MM.1S (cell line): ENCODE measurements at regions not wholly inside any gene's neighbourhood (a gene's known extent, or its start where the extent isn't known, plus 50 kb on each side); places are given as distances from the start of the nearest gene placed in this dataset.

Experiments
- DNase-seq: peaks from one replicate; pipeline ENCODE4 v3.0.0-alpha.2; 2015
- H2AFZ ChIP-seq: fragments of 300-600 bp; sonication (generic); 2 replicates; pipeline ENCODE4 v1.6.0; 2016; ENCODE audit warnings: antibody characterized with exemption, low read length
- H3F3A ChIP-seq: fragments of 300-600 bp; sonication (generic); 2 replicates; pipeline ENCODE4 v1.6.1; 2016; ENCODE audit warnings: mild to moderate bottlenecking, antibody characterized with exemption, low read length, moderate library complexity, mixed read lengths; ENCODE audit not compliant: insufficient read depth
- H3K27ac ChIP-seq: fragments of 300-600 bp; sonication (generic); 2 replicates; pipeline ENCODE4 v1.5.1; 2016; ENCODE audit warnings: mild to moderate bottlenecking, low read length
- H3K27me3 ChIP-seq: fragments of 300-600 bp; sonication (generic); replicated peaks from 2 replicates; pipeline ENCODE4 v1.6.0; 2016; ENCODE audit warnings: low read length; ENCODE audit not compliant: insufficient read depth
- H3K36me3 ChIP-seq: fragments of 300-600 bp; sonication (generic); replicated peaks from 2 replicates; pipeline ENCODE4 v1.6.1; 2016; ENCODE audit warnings: mild to moderate bottlenecking, low read length, mixed read lengths; ENCODE audit not compliant: insufficient read depth
- H3K4me1 ChIP-seq: fragments of 300-600 bp; sonication (generic); 2 replicates; pipeline ENCODE4 v1.6.1; 2016; ENCODE audit warnings: low read length, mixed read lengths
- H3K4me2 ChIP-seq: fragments of 300-600 bp; sonication (generic); 2 replicates; pipeline ENCODE4 v1.6.0; 2016; ENCODE audit warnings: low read depth, low read length
- H3K4me3 ChIP-seq: fragments of 300-600 bp; sonication (generic); 2 replicates; pipeline ENCODE4 v1.5.1; 2016; ENCODE audit warnings: low read length, mixed read lengths
- H3K79me2 ChIP-seq: fragments of 300-600 bp; sonication (generic); 2 replicates; pipeline ENCODE4 v1.6.1; 2016; ENCODE audit warnings: mixed run types, low read length, mixed read lengths
- H3K9ac ChIP-seq: fragments of 300-600 bp; sonication (generic); 2 replicates; pipeline ENCODE4 v1.6.1; 2016; ENCODE audit warnings: low read length, mixed read lengths
- H3K9me2 ChIP-seq: fragments of 300-600 bp; sonication (generic); replicated peaks from 2 replicates; pipeline ENCODE4 v1.6.1; 2016; ENCODE audit warnings: mild to moderate bottlenecking, low read length, mixed read lengths; ENCODE audit not compliant: insufficient read depth
- H3K9me3 ChIP-seq: fragments of 300-600 bp; sonication (generic); replicated peaks from 2 replicates; pipeline ENCODE4 v1.6.1; 2016; ENCODE audit warnings: mild to moderate bottlenecking, low read length, mixed read lengths; ENCODE audit not compliant: insufficient read depth
- H4K20me1 ChIP-seq: fragments of 300-600 bp; sonication (generic); 2 replicates; pipeline ENCODE4 v1.6.1; 2016; ENCODE audit warnings: mild to moderate bottlenecking, low read length, moderate library complexity, mixed read lengths; ENCODE audit not compliant: insufficient read depth
- CTCF ChIP-seq: fragments of 300-600 bp; sonication (generic); IDR thresholded peaks from 2 replicates; pipeline ENCODE4 v1.5.1; 2016; ENCODE audit warnings: antibody characterized with exemption, low read length, mixed read lengths
- EZH2 ChIP-seq: fragments of 300-600 bp; sonication (generic); optimal IDR thresholded peaks from 2 replicates; pipeline ENCODE3; 2017; ENCODE audit warnings: low read depth, mild to moderate bottlenecking, antibody characterized with exemption, low read length, mixed read lengths
- EZH2phosphoT487 ChIP-seq: fragments of 300-600 bp; sonication (generic); IDR thresholded peaks from 2 replicates; pipeline ENCODE4 v1.6.1; 2018; ENCODE audit warnings: antibody characterized with exemption, low read length

GRCh38 chr9:85158512-85158911, 489.0 kb downstream of the NTRK2 start:
- Histone ChIP-seq H4K20me1 (no peaks in the 10 kb centered on the region), H3K4me2 (no peak overlapping the region), H3K36me3 (no peaks in the 10 kb centered on the region), H3K27ac (no peak overlapping the region), H3K4me1 (peaks cover 7% of the 10 kb centered on the region), H3K9me2 (no peaks in the 10 kb centered on the region), H3F3A (no peaks in the 10 kb centered on the region), H3K9ac (no peak overlapping the region), H3K79me2 (no peaks in the 10 kb centered on the region), H3K4me3 (no peak overlapping the region), H3K27me3 (no peaks in the 10 kb centered on the region), H2AFZ (no peak overlapping the region), H3K9me3 (no peaks in the 10 kb centered on the region)
- DNase-seq, result no peak
- TF ChIP-seq EZH2, result no peak
- no peak for TF ChIP-seq EZH2phosphoT487
- TF ChIP-seq CTCF, result no peak

- Histone ChIP-seq H3K4me3 (no peak overlapping the region), H3K27ac (no peak overlapping the region), H3K27me3 (no peaks in the 10 kb centered on the region), H3F3A (no peaks in the 10 kb centered on the region), H4K20me1 (no peaks in the 10 kb centered on the region), H3K4me2 (no peak overlapping the region), H3K9me3 (no peaks in the 10 kb centered on the region), H3K4me1 (peaks cover 7% of the 10 kb centered on the region), H3K79me2 (no peaks in the 10 kb centered on the region), H3K9me2 (no peaks in the 10 kb centered on the region), H2AFZ (no peak overlapping the region), H3K9ac (no peak overlapping the region), H3K36me3 (no peaks in the 10 kb centered on the region)
- TF ChIP-seq EZH2 (no peak), EZH2phosphoT487 (no peak), CTCF (no peak)
- no peak for DNase-seq
Measured at GRCh38 chr9:85157772-85158171, 488.2 kb downstream of the NTRK2 start.

GRCh38 chr9:85156652-85157051, 487.1 kb downstream of the NTRK2 start:
- H3K79me2 ChIP-seq, result no peaks in the 10 kb centered on the region
- no peak overlapping the region for H3K4me2 ChIP-seq
- H3K9ac ChIP-seq, result no peak overlapping the region
- H3K36me3 ChIP-seq, result no peaks in the 10 kb centered on the region
- no peaks in the 10 kb centered on the region for H3K9me3 ChIP-seq
- peaks cover 7% of the 10 kb centered on the region for H3K4me1 ChIP-seq
- no peak overlapping the region for H2AFZ ChIP-seq
- no peak overlapping the region for H3K4me3 ChIP-seq
- no peaks in the 10 kb centered on the region for H3F3A ChIP-seq
- no peak for TF ChIP-seq EZH2
- no peaks in the 10 kb centered on the region for H3K9me2 ChIP-seq
- no peak for DNase-seq
- H3K27ac ChIP-seq, result no peak overlapping the region
- no peaks in the 10 kb centered on the region for H4K20me1 ChIP-seq
- no peaks in the 10 kb centered on the region for H3K27me3 ChIP-seq

GRCh38 chr9:85155352-85155751, 485.8 kb downstream of the NTRK2 start:
- no peak for TF ChIP-seq EZH2phosphoT487
- TF ChIP-seq EZH2, result no peak
- no peak for TF ChIP-seq CTCF
- no peaks in the 10 kb centered on the region for H4K20me1 ChIP-seq
- H3K79me2 ChIP-seq, result no peaks in the 10 kb centered on the region
- H3F3A ChIP-seq, result no peaks in the 10 kb centered on the region
- H3K4me2 ChIP-seq, result no peak overlapping the region
- H3K9me2 ChIP-seq, result no peaks in the 10 kb centered on the region
- H3K9me3 ChIP-seq, result no peaks in the 10 kb centered on the region
- no peak for DNase-seq
- H3K4me3 ChIP-seq, result no peak overlapping the region
- H2AFZ ChIP-seq, result no peak overlapping the region
- H3K27me3 ChIP-seq, result no peaks in the 10 kb centered on the region
- H3K36me3 ChIP-seq, result no peaks in the 10 kb centered on the region
- H3K27ac ChIP-seq, result no peak overlapping the region
- peaks cover 7% of the 10 kb centered on the region for H3K4me1 ChIP-seq
- no peak overlapping the region for H3K9ac ChIP-seq
